Neural cell (in vitro differentiated cells): ENCODE measurements at regions not wholly inside any gene's neighbourhood (a gene's known extent, or its start where the extent isn't known, plus 50 kb on each side); places are given as distances from the start of the nearest gene placed in this dataset.

Experiments used
- H2AFZ ChIP-seq: fragments of 200-600, 300-800 bp; sonication (generic), shearing (Covaris generic); 2 replicates; pipeline ENCODE4 v1.6.0; 2014; ENCODE audit warnings: low read depth, mild to moderate bottlenecking, antibody characterized with exemption, low read length, moderate library complexity
- H3F3A ChIP-seq: fragments of 200-600 bp; shearing (Covaris generic); 2 replicates; pipeline ENCODE4 v1.6.1; 2016; ENCODE audit warnings: mild to moderate bottlenecking, moderate library complexity, mixed read lengths, antibody characterized with exemption, low read length; ENCODE audit not compliant: insufficient read depth, poor library complexity, severe bottlenecking
- H3K27ac ChIP-seq: fragments of 200-600, 300-800 bp; sonication (generic), shearing (Covaris generic); 2 replicates; pipeline ENCODE4 v1.5.1; 2014; ENCODE audit warnings: mild to moderate bottlenecking, low read length, moderate library complexity
- H3K27me3 ChIP-seq: fragments of 300-800, 200-600 bp; sonication (generic), shearing (Covaris generic); 2 replicates; pipeline ENCODE4 v1.6.0; 2014; ENCODE audit warnings: mild to moderate bottlenecking, low read depth, low read length, moderate library complexity; ENCODE audit not compliant: insufficient read depth
- H3K36me3 ChIP-seq: fragments of 300-800, 200-600 bp; sonication (generic), shearing (Covaris generic); 2 replicates; pipeline ENCODE4 v1.5.1; 2014; ENCODE audit warnings: mild to moderate bottlenecking, antibody characterized with exemption, low read length, moderate library complexity; ENCODE audit not compliant: insufficient read depth
- H3K4me2 ChIP-seq: fragments of 300-800, 200-600 bp; sonication (generic), shearing (Covaris generic); 2 replicates; pipeline ENCODE4 v1.6.0; 2014; ENCODE audit warnings: mild to moderate bottlenecking, low read length
- H3K4me3 ChIP-seq: fragments of 300-800, 200-600 bp; sonication (generic), shearing (Covaris generic); 2 replicates; pipeline ENCODE4 v1.5.1; 2014; ENCODE audit warnings: mild to moderate bottlenecking, low read length, moderate library complexity
- H3K79me2 ChIP-seq: fragments of 200-600 bp; shearing (Covaris generic); replicated peaks from 2 replicates; pipeline ENCODE4 v1.6.0; 2014; ENCODE audit warnings: mild to moderate bottlenecking, low read length, moderate library complexity; ENCODE audit not compliant: insufficient read depth
- H3K9ac ChIP-seq: fragments of 300-800, 200-600 bp; sonication (generic), shearing (Covaris generic); 2 replicates; pipeline ENCODE4 v1.6.1; 2016; ENCODE audit warnings: mild to moderate bottlenecking, low read length, mixed read lengths
- H3K9me2 ChIP-seq: fragments of 200-600 bp; shearing (Covaris generic); 2 replicates; pipeline ENCODE4 v1.6.1; 2016; ENCODE audit warnings: mild to moderate bottlenecking, low read length, mixed read lengths; ENCODE audit not compliant: insufficient read depth
- H3K9me3 ChIP-seq: fragments of 200-600, 300-800 bp; sonication (generic), shearing (Covaris generic); 2 replicates; pipeline ENCODE4 v1.6.1; 2016; ENCODE audit warnings: mild to moderate bottlenecking, mixed run types, low read length, moderate library complexity, mixed read lengths
- H4K20me1 ChIP-seq: fragments of 200-600 bp; shearing (Covaris generic); 2 replicates; pipeline ENCODE4 v1.6.1; 2016; ENCODE audit warnings: mild to moderate bottlenecking, mixed run types; ENCODE audit not compliant: insufficient read depth
- CTCF ChIP-seq: fragments of 450-650 bp; IDR thresholded peaks from 2 replicates; pipeline ENCODE4 v1.5.1; 2014; ENCODE audit warnings: antibody characterized with exemption, mild to moderate bottlenecking, moderate library complexity; ENCODE audit not compliant: poor library complexity, severe bottlenecking
- MXI1 ChIP-seq: fragments of 450-650 bp; conservative IDR thresholded peaks from 2 replicates; pipeline ENCODE4 v1.6.1; 2014; ENCODE audit warnings: antibody characterized with exemption, mild to moderate bottlenecking; ENCODE audit not compliant: poor library complexity, severe bottlenecking
- POLR2AphosphoS5 ChIP-seq: IDR thresholded peaks from 2 replicates; pipeline ENCODE4 v1.6.1; 2012
- RAD21 ChIP-seq: fragments of 450-650 bp; conservative IDR thresholded peaks from 2 replicates; pipeline ENCODE4 v1.6.1; 2014; ENCODE audit warnings: antibody characterized with exemption, mild to moderate bottlenecking, moderate library complexity
- REST ChIP-seq: IDR thresholded peaks from 2 replicates; pipeline ENCODE4 v1.6.1; 2012; ENCODE audit warnings: borderline replicate concordance
- SMC3 ChIP-seq: fragments of 450-650 bp; conservative IDR thresholded peaks from 2 replicates; pipeline ENCODE4 v1.6.1; 2014; ENCODE audit warnings: antibody characterized with exemption, mild to moderate bottlenecking, moderate library complexity; ENCODE audit not compliant: poor library complexity
- TAF1 ChIP-seq: IDR thresholded peaks from 2 replicates; pipeline ENCODE4 v1.6.1; 2012; ENCODE audit warnings: low read depth

GRCh38 chr2:11969774-11970173 is 223.3 kb downstream of the LPIN1 start:
- no peaks in the 10 kb centered on the region for H3K9me3 ChIP-seq
- no peak overlapping the region for H3K4me2 ChIP-seq
- no peaks in the 10 kb centered on the region for H3K9me2 ChIP-seq
- H2AFZ ChIP-seq = no peak overlapping the region
- no peaks in the 10 kb centered on the region for H4K20me1 ChIP-seq
- H3K27ac ChIP-seq = no peak overlapping the region
- no peaks in the 10 kb centered on the region for H3F3A ChIP-seq
- H3K79me2 ChIP-seq = no peaks in the 10 kb centered on the region
- TF ChIP-seq CTCF (no peak), MXI1 (no peak), TAF1 (no peak), SMC3 (no peak), REST (no peak), RAD21 (no peak)
- H3K27me3 ChIP-seq = no peaks in the 10 kb centered on the region
- H3K36me3 ChIP-seq = no peaks in the 10 kb centered on the region
- no peak overlapping the region for H3K9ac ChIP-seq
- H3K4me3 ChIP-seq = no peak overlapping the region

DNA sequence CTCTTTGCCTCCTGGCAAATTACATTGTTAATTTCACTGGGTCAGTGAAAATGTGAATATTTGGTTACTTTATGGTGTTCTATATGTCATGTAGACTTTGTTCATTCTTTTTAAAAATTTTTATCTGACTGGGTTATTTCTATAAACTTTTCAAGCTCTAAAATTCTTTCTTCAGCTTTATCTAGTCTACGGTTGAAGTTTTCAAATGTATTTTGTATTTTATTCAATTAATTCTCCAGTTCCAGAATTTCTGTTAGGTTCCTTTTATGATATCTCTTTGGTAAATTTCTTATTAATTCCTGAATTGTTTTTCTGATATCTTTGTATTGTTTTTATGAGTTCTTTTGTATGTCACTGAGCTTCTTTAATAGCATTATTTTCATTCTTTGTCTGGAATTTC is 228.1 kb downstream of the LPIN1 start:
- Histone ChIP-seq H3K9ac (no peak overlapping the region), H3K9me3 (no peaks in the 10 kb centered on the region), H2AFZ (no peak overlapping the region), H3F3A (no peaks in the 10 kb centered on the region), H3K27me3 (no peaks in the 10 kb centered on the region), H4K20me1 (no peaks in the 10 kb centered on the region), H3K79me2 (no peaks in the 10 kb centered on the region), H3K36me3 (no peaks in the 10 kb centered on the region), H3K4me3 (no peak overlapping the region), H3K27ac (no peak overlapping the region), H3K4me2 (no peak overlapping the region), H3K9me2 (no peaks in the 10 kb centered on the region)
- TF ChIP-seq REST (no peak), POLR2AphosphoS5 (no peak), CTCF (no peak), SMC3 (no peak)
